CD14-positive monocyte (primary cell): ENCODE measurements at regions not wholly inside any gene's neighbourhood (a gene's known extent, or its start where the extent isn't known, plus 50 kb on each side); places are given as distances from the start of the nearest gene placed in this dataset.

Source experiments
- DNase-seq, 3 donors: peaks; one replicate each; pipeline ENCODE4 v3.0.0-alpha.2; 2011 to 2022
- H2AFZ ChIP-seq: 2 replicates; pipeline ENCODE4 v1.6.0; 2012; ENCODE audit warnings: mild to moderate bottlenecking, low read depth, low read length, inconsistent platforms; ENCODE audit not compliant: insufficient read depth, poor library complexity, severe bottlenecking
- H3K27ac ChIP-seq, 2 donors: 1 replicate in 1 of 2; 2 replicates in 1 of 2; pipeline ENCODE4 v1.5.1; 2012 to 2013; ENCODE audit warnings: low read length in 2 of 2, control low read depth in 1 of 2, inconsistent platforms in 1 of 2, low read depth in 1 of 2, mild to moderate bottlenecking in 1 of 2
- H3K27me3 ChIP-seq, 2 donors: one replicate each; pipeline versions ENCODE4 v1.6.0 to v1.6.1; 2011 to 2013; ENCODE audit warnings: low read length in 2 of 2; ENCODE audit not compliant: control insufficient read depth in 2 of 2, insufficient read depth in 2 of 2
- H3K36me3 ChIP-seq, 2 donors: replicated peaks in 1 of 2; 1 replicate in 1 of 2; 2 replicates in 1 of 2; pipeline versions ENCODE4 v1.5.1 to v1.6.1; 2012 to 2013; ENCODE audit warnings: low read length in 2 of 2, control low read depth in 1 of 2, inconsistent platforms in 1 of 2, mild to moderate bottlenecking in 1 of 2; ENCODE audit not compliant: insufficient read depth in 2 of 2, control insufficient read depth in 1 of 2
- H3K4me1 ChIP-seq, 2 donors: 1 replicate in 1 of 2; 2 replicates in 1 of 2; pipeline versions ENCODE4 v1.5.1 to v1.6.1; 2012 to 2013; ENCODE audit warnings: low read length in 2 of 2, control low read depth in 1 of 2, inconsistent platforms in 1 of 2, mild to moderate bottlenecking in 1 of 2, moderate library complexity in 1 of 2; ENCODE audit not compliant: insufficient read depth in 2 of 2, control insufficient read depth in 1 of 2
- H3K4me2 ChIP-seq: replicated peaks from 2 replicates; pipeline ENCODE3; 2012; ENCODE audit warnings: low read length, moderate library complexity, mild to moderate bottlenecking; ENCODE audit not compliant: poor library complexity, severe bottlenecking; ENCODE audit errors: extremely low read depth
- H3K4me3 ChIP-seq, 3 experiments: fragments of 200-600 bp in 1 of 3; sonication (generic) in 1 of 3; replicated peaks in 1 of 3; 1 replicate in 2 of 3; 2 replicates in 1 of 3; pipeline ENCODE4 v1.5.1; 2011 to 2013; ENCODE audit warnings: low read length in 3 of 3, mild to moderate bottlenecking in 3 of 3, control low read depth in 2 of 3, low read depth in 2 of 3, inconsistent platforms in 1 of 3, moderate library complexity in 1 of 3
- H3K79me2 ChIP-seq: 2 replicates; pipeline ENCODE4 v1.6.0; 2012; ENCODE audit warnings: mild to moderate bottlenecking, control low read depth, inconsistent platforms, low read length, moderate library complexity; ENCODE audit not compliant: insufficient read depth
- H3K9ac ChIP-seq: 2 replicates; pipeline ENCODE4 v1.6.0; 2017; ENCODE audit warnings: low read length, mild to moderate bottlenecking; ENCODE audit not compliant: insufficient read depth, poor library complexity, severe bottlenecking
- H3K9me3 ChIP-seq, 2 donors: replicated peaks in 1 of 2; 1 replicate in 1 of 2; 2 replicates in 1 of 2; pipeline versions ENCODE4 v1.5.1 to v1.6.1; 2012 to 2013; ENCODE audit warnings: low read length in 2 of 2, control low read depth in 1 of 2; ENCODE audit not compliant: control insufficient read depth in 1 of 2, insufficient read depth in 1 of 2
- H4K20me1 ChIP-seq: 2 replicates; pipeline ENCODE4 v1.6.0; 2012; ENCODE audit warnings: mild to moderate bottlenecking, low read length, control low read depth, moderate library complexity; ENCODE audit not compliant: insufficient read depth
- H3K27ac Mint-ChIP-seq, 7 donors: one replicate each; pipeline ENCODE4 v1.8.0; 2020; ENCODE audit warnings: mild to moderate bottlenecking in 7 of 7, mixed read lengths in 7 of 7, moderate library complexity in 6 of 7, inconsistent platforms in 2 of 7
- H3K27me3 Mint-ChIP-seq, 3 donors: one replicate each; pipeline ENCODE4 v1.8.0; 2021 to 2022; ENCODE audit warnings: low read depth in 3 of 3, mild to moderate bottlenecking in 3 of 3, mixed read lengths in 3 of 3, moderate library complexity in 3 of 3, inconsistent platforms in 1 of 3
- H3K36me3 Mint-ChIP-seq, 2 donors: one replicate each; pipeline ENCODE4 v1.8.0; 2020; ENCODE audit warnings: mixed read lengths in 2 of 2, inconsistent platforms in 1 of 2, mild to moderate bottlenecking in 1 of 2
- H3K4me1 Mint-ChIP-seq: one replicate; pipeline ENCODE4 v1.8.0; 2020; ENCODE audit warnings: mild to moderate bottlenecking, mixed read lengths
- H3K4me3 Mint-ChIP-seq, 2 donors: one replicate each; pipeline ENCODE4 v1.8.0; 2020; ENCODE audit warnings: mild to moderate bottlenecking in 2 of 2, mixed read lengths in 2 of 2, moderate library complexity in 1 of 2
- H3K9me3 Mint-ChIP-seq, 7 donors: one replicate each; pipeline ENCODE4 v1.8.0; 2020 to 2022; ENCODE audit warnings: mixed read lengths in 7 of 7, mild to moderate bottlenecking in 6 of 7, moderate library complexity in 6 of 7, inconsistent platforms in 2 of 7
- CTCF ChIP-seq: fragments of 200-600 bp; IDR thresholded peaks from one replicate; pipeline ENCODE4 v1.8.0; 2022; ENCODE audit warnings: antibody characterized with exemption, mild to moderate bottlenecking
- WGBS: methylation state at CpG from one replicate; pipeline ENCODE4 v1.1.5; 2013; ENCODE audit warnings: missing lambda C conversion rate; ENCODE audit not compliant: insufficient coverage; 5-methylcytosine and 5-hydroxymethylcytosine counted together
- intact Hi-C, 2 donors: fragments of 100-400 bp; cut with micrococcal nuclease; formaldehyde crosslinking; loops; one replicate each; pipeline versions ENCODE4 v1.15.0 to v1.15.1; 2023

- H3K36me3 Mint-ChIP-seq: no peaks in the 10 kb centered on the region
- Histone ChIP-seq H4K20me1 (no peaks in the 10 kb centered on the region), H3K4me2 (no peak overlapping the region), H3K79me2 (no peaks in the 10 kb centered on the region), H3K27me3 (no peaks in the 10 kb centered on the region), H3K36me3 (no peaks in the 10 kb centered on the region), H3K9me3 (no peaks in the 10 kb centered on the region), H3K4me1 (no peaks in the 10 kb centered on the region), H3K4me3 (no peak overlapping the region), H3K9ac (no peak overlapping the region), H2AFZ (no peak overlapping the region), H3K27ac (no peak overlapping the region)
- 30% methylated on average over 3 of the region's 7 CpGs for WGBS
- H3K4me1 Mint-ChIP-seq: no peaks in the 10 kb centered on the region
- intact Hi-C loops: no loop called here
- H3K27ac Mint-ChIP-seq: no peak overlapping the region
- DNase-seq: no peak
- no peak for TF ChIP-seq CTCF
- H3K9me3 Mint-ChIP-seq: peaks cover 0 to 5% (median 3%) of the 10 kb centered on the region in 7 donors
- H3K4me3 Mint-ChIP-seq: no peak overlapping the region
- H3K27me3 Mint-ChIP-seq: no peaks in the 10 kb centered on the region
Measured at GRCh38 chr2:204453730-204454167, 91.5 kb upstream of the PARD3B start.

GRCh38 chr2:204454672-204455380 is 90.4 kb upstream of the PARD3B start:
- Mint-ChIP-seq H3K4me3 (no peak overlapping the region), H3K4me1 (no peaks in the 10 kb centered on the region), H3K27ac (no peak overlapping the region), H3K36me3 (no peaks in the 10 kb centered on the region), H3K27me3 (no peaks in the 10 kb centered on the region), H3K9me3 (peaks cover 0 to 5% (median 3%) of the 10 kb centered on the region in 7 donors)
- Histone ChIP-seq H3K27ac (no peak overlapping the region), H3K9ac (no peak overlapping the region), H3K4me3 (no peak overlapping the region), H4K20me1 (no peaks in the 10 kb centered on the region), H3K4me2 (no peak overlapping the region), H3K4me1 (no peaks in the 10 kb centered on the region), H2AFZ (no peak overlapping the region), H3K36me3 (no peaks in the 10 kb centered on the region), H3K79me2 (no peaks in the 10 kb centered on the region), H3K27me3 (no peaks in the 10 kb centered on the region), H3K9me3 (no peaks in the 10 kb centered on the region)
- intact Hi-C loops: no loop called here
- 88% methylated on average over 4 of the region's 6 CpGs for WGBS
- no peak for TF ChIP-seq CTCF
- DNase-seq: no peak
